Erythroblast (primary cell): ENCODE measurements at regions not wholly inside any gene's neighbourhood (a gene's known extent, or its start where the extent isn't known, plus 50 kb on each side); places are given as distances from the start of the nearest gene placed in this dataset.

Source experiments
- GATA1 ChIP-seq: IDR thresholded peaks from 2 replicates; pipeline ENCODE4 v1.6.1; 2011; ENCODE audit warnings: low read depth, mild to moderate bottlenecking, control low read depth, low read length, moderate library complexity
- POLR2A ChIP-seq: IDR thresholded peaks from 2 replicates; pipeline ENCODE4 v1.6.1; 2011; ENCODE audit warnings: mild to moderate bottlenecking, low read length

DNA sequence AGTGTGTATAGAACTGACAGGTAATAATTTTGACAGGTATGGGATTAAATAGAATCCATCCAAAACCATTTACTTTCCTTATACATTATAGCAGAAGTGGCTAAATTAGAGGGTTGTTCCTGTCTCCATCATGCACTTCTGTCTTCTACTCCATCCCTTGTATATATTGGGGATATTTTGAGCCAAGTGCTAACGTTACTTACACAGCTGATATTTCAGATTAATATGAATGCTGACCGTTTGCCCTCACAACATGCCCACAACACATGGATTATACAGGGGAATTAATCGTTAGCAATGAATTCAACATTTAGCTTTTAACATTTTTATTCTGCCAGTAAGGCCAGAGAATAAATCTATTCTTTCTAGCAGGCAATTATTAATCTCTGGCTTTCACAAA lies 1125.0 kb upstream of the FAM98A start:
- TF ChIP-seq POLR2A (no peak), GATA1 (no peak)
